ENCODE measurements at regions not wholly inside any gene's neighbourhood (a gene's known extent, or its start where the extent isn't known, plus 50 kb on each side); places are given as distances from the start of the nearest gene placed in this dataset.

GRCh38 chr22:48182031-48182430, 1419.6 kb downstream of the TBC1D22A start:
- TF ChIP-seq CTCF (conservative IDR thresholded peaks at IDR 0.05; ENCODE audit: low read length) (no peak), EZH2phosphoT487 (IDR thresholded peaks at IDR 0.05; ENCODE audit: borderline replicate concordance) (no peak)
